Large intestine (tissue), 3 donors: ENCODE measurements at regions not wholly inside any gene's neighbourhood (a gene's known extent, or its start where the extent isn't known, plus 50 kb on each side); places are given as distances from the start of the nearest gene placed in this dataset.
"Not testable (repeated sequence)": the region's sequence is repeated elsewhere in the genome, so short reads cannot be mapped to it uniquely, and the experiment has no call there.

Source experiments
- DNase-seq, 2 donors: peaks; one replicate each; pipeline versions ENCODE4 v3.0.0 to v3.0.0-alpha.2; 2013
- H3K27ac ChIP-seq: one replicate; pipeline ENCODE4 v1.5.1; 2013; ENCODE audit warnings: low read length
- H3K27me3 ChIP-seq: 2 replicates; pipeline ENCODE4 v1.6.1; 2013; ENCODE audit warnings: low read length; ENCODE audit not compliant: control insufficient read depth, insufficient read depth
- H3K36me3 ChIP-seq: 2 replicates; pipeline ENCODE4 v1.6.1; 2013; ENCODE audit warnings: low read length; ENCODE audit not compliant: control insufficient read depth, insufficient read depth
- H3K4me1 ChIP-seq: one replicate; pipeline ENCODE4 v1.6.1; 2013; ENCODE audit warnings: low read length; ENCODE audit not compliant: control insufficient read depth, insufficient read depth
- H3K4me3 ChIP-seq: one replicate; pipeline ENCODE4 v1.5.1; 2013; ENCODE audit warnings: low read length
- H3K9me3 ChIP-seq: one replicate; pipeline ENCODE4 v1.6.1; 2013; ENCODE audit warnings: mild to moderate bottlenecking, low read depth, low read length, moderate library complexity; ENCODE audit not compliant: control insufficient read depth
- whole genome bisulfite sequencing: methylation state at CpG from one replicate; pipeline ENCODE4 v1.1.5; 2013; ENCODE audit warnings: low lambda C conversion rate; ENCODE audit not compliant: insufficient coverage; 5-methylcytosine and 5-hydroxymethylcytosine counted together

- H3K4me3 ChIP-seq: no peak overlapping the region
- H3K27me3 ChIP-seq: no peaks in the 10 kb centered on the region
- H3K4me1 ChIP-seq: no peaks in the 10 kb centered on the region
- no peak for DNase-seq
- H3K9me3 ChIP-seq: no peaks in the 10 kb centered on the region
- no peak overlapping the region for H3K27ac ChIP-seq
- no peaks in the 10 kb centered on the region for H3K36me3 ChIP-seq
Observed at GRCh38 chr1:58850636-58851035, 66.8 kb upstream of the JUN start.

DNA sequence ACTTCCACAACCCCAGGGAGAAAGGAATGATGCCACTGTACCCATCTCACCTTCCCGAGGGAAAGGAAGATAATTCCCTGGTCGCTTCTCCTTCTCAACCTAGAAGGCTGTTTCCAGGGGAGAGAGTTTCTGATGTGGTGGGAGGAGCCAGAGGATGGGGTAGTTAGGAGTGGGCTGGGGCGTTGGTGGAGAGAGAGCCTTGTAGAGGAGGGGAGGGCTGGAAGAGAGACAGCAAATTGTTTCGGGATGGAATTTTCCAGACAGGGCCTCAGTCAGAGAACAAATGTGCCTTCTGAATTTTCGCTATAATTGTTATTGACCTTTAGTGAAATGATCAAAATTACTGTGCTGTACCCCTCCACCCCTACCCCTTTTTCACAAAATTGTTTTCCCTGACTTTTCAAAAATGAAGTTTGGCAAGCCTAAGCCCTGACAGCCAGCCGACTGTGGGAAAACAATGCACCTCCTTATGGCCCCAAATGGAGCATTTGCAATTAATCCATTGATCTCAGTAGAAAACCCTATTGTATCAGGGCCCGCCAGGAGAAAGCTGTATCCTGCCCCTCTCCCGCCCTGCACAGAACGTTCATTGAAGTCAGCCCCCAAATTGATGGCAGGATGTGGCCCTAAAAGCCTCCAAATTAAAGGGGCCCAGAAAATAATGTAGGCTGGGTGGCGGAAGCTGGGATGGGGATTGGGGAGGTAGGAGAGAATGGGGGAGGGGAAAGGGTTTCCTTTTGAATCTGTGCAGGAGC, 69.1 kb upstream of the JUN start:
- Histone ChIP-seq H3K4me3 (no peak overlapping the region), H3K4me1 (no peaks in the 10 kb centered on the region), H3K9me3 (no peaks in the 10 kb centered on the region), H3K27me3 (no peaks in the 10 kb centered on the region), H3K36me3 (no peaks in the 10 kb centered on the region), H3K27ac (no peak overlapping the region)
- 90% methylated on average over 2 of the region's 10 CpGs for WGBS
- no peak for DNase-seq

DNA sequence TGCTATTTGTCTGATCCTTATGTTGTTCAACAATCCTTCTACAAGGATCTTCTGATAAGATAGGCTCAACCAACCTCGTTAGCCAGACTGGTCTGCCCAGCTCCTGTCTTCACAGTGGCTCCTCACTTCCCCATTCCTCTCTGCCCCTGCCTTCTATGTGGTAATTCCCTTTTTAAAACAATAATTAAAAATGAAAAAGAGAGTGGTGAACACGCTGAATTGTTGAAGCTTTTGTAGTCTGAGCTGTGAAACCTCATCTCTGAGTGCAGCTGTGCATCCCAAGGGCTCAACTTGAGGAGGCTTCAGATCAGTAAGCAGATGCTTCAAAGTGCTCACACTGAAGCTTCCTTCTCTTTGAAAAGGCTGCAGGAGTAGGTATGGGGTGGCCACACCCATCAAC, 70.7 kb upstream of the JUN start:
- Histone ChIP-seq H3K9me3 (no peaks in the 10 kb centered on the region), H3K36me3 (no peaks in the 10 kb centered on the region), H3K27ac (no peak overlapping the region), H3K4me1 (no peaks in the 10 kb centered on the region), H3K4me3 (no peak overlapping the region), H3K27me3 (no peaks in the 10 kb centered on the region)
- 14% methylated on average over 1 of the region's 2 CpGs for WGBS
- DNase-seq: no peak

GRCh38 chr1:58855274-58856165, 71.7 kb upstream of the JUN start:
- Histone ChIP-seq H3K27ac (no peak overlapping the region), H3K4me1 (peaks cover 2% of the 10 kb centered on the region)
- 77% methylated on average over 4 of the region's 10 CpGs for WGBS

GRCh38 chr1:58856281-58856680, 72.4 kb upstream of the JUN start:
- not testable (repeated sequence) for H3K4me1 ChIP-seq, H3K4me3 ChIP-seq, DNase-seq, H3K36me3 ChIP-seq, H3K27me3 ChIP-seq, H3K9me3 ChIP-seq, H3K27ac ChIP-seq
- no CpG with 5 or more reads among the region's 1 CpG for WGBS

More at GRCh38 chr1:58855274-58856165, 71.7 kb upstream of the JUN start:
- Histone ChIP-seq H3K36me3 (no peaks in the 10 kb centered on the region), H3K9me3 (no peaks in the 10 kb centered on the region), H3K4me3 (no peak overlapping the region), H3K27me3 (no peaks in the 10 kb centered on the region)
- DNase-seq: no peak

- no peak overlapping the region for H3K27ac ChIP-seq
- DNase-seq: no peak
Observed at GRCh38 chr1:58857680-58858673, 74.1 kb upstream of the JUN start.

DNA sequence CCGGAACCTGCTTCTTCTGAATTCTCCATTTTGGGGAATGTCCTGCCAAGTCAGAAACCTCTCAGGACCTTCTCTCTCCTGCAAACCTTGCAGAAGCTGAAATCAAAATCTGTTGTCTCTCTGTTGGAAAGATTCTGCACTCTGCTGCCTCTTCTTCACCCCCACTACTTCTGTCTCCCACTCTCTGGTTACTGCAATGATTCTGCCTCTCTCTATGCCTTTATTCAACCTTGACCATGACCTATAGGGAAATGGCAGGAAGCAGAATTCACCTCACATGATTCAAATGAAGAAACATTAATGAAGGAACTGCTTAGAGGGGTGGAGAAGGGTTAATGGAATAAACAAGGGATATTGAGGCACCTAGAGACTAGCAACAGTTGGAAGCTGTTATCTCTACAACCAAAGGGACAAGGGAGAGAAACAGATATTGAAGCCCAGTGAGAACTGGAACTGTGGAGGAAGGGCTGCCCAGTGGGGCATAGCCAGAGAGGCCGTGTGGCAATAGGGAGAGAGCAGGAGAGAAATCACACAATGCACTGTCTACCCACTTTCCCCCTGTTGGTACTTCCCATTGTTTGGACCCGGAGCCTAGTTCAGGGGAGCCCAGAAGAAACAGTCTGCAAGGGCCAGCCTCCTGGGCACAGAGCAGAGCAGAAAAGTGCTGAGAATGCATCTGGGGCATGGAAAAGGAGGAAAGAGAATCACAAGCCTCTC, 76.1 kb upstream of the JUN start:
- no peak for DNase-seq
- Histone ChIP-seq H3K4me1 (peaks cover 2% of the 10 kb centered on the region), H3K36me3 (no peaks in the 10 kb centered on the region), H3K4me3 (no peak overlapping the region), H3K27ac (no peak overlapping the region), H3K27me3 (no peaks in the 10 kb centered on the region), H3K9me3 (no peaks in the 10 kb centered on the region)
- no CpG with 5 or more reads among the region's 3 CpGs for WGBS

More at GRCh38 chr1:58857680-58858673, 74.1 kb upstream of the JUN start:
- H3K4me1 ChIP-seq: peaks cover 2% of the 10 kb centered on the region
- H3K27me3 ChIP-seq: no peaks in the 10 kb centered on the region
- H3K9me3 ChIP-seq: no peaks in the 10 kb centered on the region
- no peaks in the 10 kb centered on the region for H3K36me3 ChIP-seq
- WGBS: 70% methylated on average over 2 of the region's 3 CpGs
- no peak overlapping the region for H3K4me3 ChIP-seq

DNA sequence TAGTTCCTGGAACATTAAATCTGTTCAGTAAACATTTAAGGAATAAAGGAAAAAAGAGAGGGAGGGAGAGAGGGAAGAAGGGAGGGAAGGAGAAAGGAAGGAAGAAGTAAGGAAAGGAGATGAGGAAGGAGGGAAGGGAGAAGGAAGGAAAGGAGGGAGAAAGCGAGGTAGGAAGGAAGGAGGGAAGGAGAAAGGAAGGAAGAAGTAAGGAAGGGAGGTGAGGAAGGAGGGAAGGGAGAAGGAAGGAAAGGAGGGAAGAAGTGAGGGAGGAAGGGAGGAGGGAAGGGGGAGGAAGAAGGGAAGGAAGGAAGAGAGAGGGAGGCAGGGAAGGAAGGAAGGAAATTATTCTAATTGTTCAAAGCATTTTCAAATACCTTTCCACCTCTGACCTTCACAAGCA, 77.2 kb upstream of the JUN start:
- H3K27me3 ChIP-seq: no peaks in the 10 kb centered on the region
- DNase-seq: no peak
- H3K36me3 ChIP-seq: no peaks in the 10 kb centered on the region
- H3K9me3 ChIP-seq: no peaks in the 10 kb centered on the region
- H3K4me1 ChIP-seq: peaks cover 2% of the 10 kb centered on the region
- H3K27ac ChIP-seq: no peak overlapping the region
- H3K4me3 ChIP-seq: no peak overlapping the region
- WGBS: 91% methylated on average over 1 of the region's 1 CpG

- DNase-seq: no peak
- Histone ChIP-seq H3K4me3 (no peak overlapping the region), H3K4me1 (peaks cover 2% of the 10 kb centered on the region), H3K27ac (no peak overlapping the region), H3K9me3 (no peaks in the 10 kb centered on the region), H3K27me3 (no peaks in the 10 kb centered on the region), H3K36me3 (no peaks in the 10 kb centered on the region)
Observed at GRCh38 chr1:58861506-58861905, 77.7 kb upstream of the JUN start.
